Sigmoid colon (tissue), 4 donors: ENCODE measurements at regions not wholly inside any gene's neighbourhood (a gene's known extent, or its start where the extent isn't known, plus 50 kb on each side); places are given as distances from the start of the nearest gene placed in this dataset.

ENCODE experiments used
- EP300 ChIP-seq, 4 donors: sonication (generic); formaldehyde crosslinking; IDR thresholded peaks; one replicate each; pipeline ENCODE4 v1.6.1; 2017; ENCODE audit warnings: antibody characterized with exemption in 4 of 4
- TF ChIP-seq, protein P1 (sequence below), 4 experiments: fragments of 450-650 bp in 3 of 4; fragments of 200-600 bp in 1 of 4; IDR thresholded peaks; one replicate each; pipeline ENCODE4 v1.5.1; 2016 to 2019; ENCODE audit warnings: antibody characterized with exemption in 4 of 4, mild to moderate bottlenecking in 3 of 4, moderate library complexity in 2 of 4

- no peak for TF ChIP-seq EP300 (IDR thresholded peaks at IDR 0.05)
- TF ChIP-seq, protein P1, sequence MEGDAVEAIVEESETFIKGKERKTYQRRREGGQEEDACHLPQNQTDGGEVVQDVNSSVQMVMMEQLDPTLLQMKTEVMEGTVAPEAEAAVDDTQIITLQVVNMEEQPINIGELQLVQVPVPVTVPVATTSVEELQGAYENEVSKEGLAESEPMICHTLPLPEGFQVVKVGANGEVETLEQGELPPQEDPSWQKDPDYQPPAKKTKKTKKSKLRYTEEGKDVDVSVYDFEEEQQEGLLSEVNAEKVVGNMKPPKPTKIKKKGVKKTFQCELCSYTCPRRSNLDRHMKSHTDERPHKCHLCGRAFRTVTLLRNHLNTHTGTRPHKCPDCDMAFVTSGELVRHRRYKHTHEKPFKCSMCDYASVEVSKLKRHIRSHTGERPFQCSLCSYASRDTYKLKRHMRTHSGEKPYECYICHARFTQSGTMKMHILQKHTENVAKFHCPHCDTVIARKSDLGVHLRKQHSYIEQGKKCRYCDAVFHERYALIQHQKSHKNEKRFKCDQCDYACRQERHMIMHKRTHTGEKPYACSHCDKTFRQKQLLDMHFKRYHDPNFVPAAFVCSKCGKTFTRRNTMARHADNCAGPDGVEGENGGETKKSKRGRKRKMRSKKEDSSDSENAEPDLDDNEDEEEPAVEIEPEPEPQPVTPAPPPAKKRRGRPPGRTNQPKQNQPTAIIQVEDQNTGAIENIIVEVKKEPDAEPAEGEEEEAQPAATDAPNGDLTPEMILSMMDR (IDR thresholded peaks at IDR 0.05), result no peak
Observed at GRCh38 chr5:87138091-87138805, 129.4 kb upstream of the RASA1 start.
